RWPE1 (cell line): ENCODE measurements at regions not wholly inside any gene's neighbourhood (a gene's known extent, or its start where the extent isn't known, plus 50 kb on each side); places are given as distances from the start of the nearest gene placed in this dataset.

Experiments
- CTCF ChIA-PET: fragments of 350-600 bp; sonication (Branson Sonifier 250); formaldehyde crosslinking; extraction: SDS; loops from one replicate; lab custom pipeline; 2021; lab: Yijun Ruan, JAX
- POLR2A ChIA-PET: fragments of 400-600 bp; formaldehyde crosslinking; extraction: SDS; loops from one replicate; lab custom pipeline; 2020; ENCODE audit warnings: antibody characterized with exemption; ENCODE audit not compliant: low non-redundant PET; lab: Yijun Ruan, JAX
- DNase-seq: peaks from one replicate; pipeline ENCODE4 v3.0.0; 2012; ENCODE audit warnings: low spot score
- H3K27ac ChIP-seq: fragments of 450-650 bp; 2 replicates; pipeline ENCODE4 v1.5.1; 2017
- CTCF ChIP-seq: fragments of 450-650 bp; conservative IDR thresholded peaks from 2 replicates; pipeline ENCODE4 v1.5.1; 2017; ENCODE audit warnings: low read depth, mild to moderate bottlenecking

- TF ChIP-seq CTCF, result no peak
- no peak overlapping the region for H3K27ac ChIP-seq
- CTCF ChIA-PET, result no interaction called here
- no peak for DNase-seq
- POLR2A ChIA-PET, result interaction anchor here (0.6 kb wide), 1 partner anchor 535 kb away, joined by 3 read pairs; no protein-coding TSS in a partner anchor
These were observed 134.3 kb downstream of the CRYBB2 start for GRCh38 chr22:25353516-25354445.

- POLR2A ChIA-PET, result interaction anchor here (0.6 kb wide), 1 partner anchor 535 kb away, joined by 3 read pairs; no protein-coding TSS in a partner anchor
- DNase-seq, result no peak
- CTCF ChIA-PET, result no interaction called here
- no peak overlapping the region for H3K27ac ChIP-seq
- no peak for TF ChIP-seq CTCF
These were observed 135.0 kb downstream of the CRYBB2 start for GRCh38 chr22:25354456-25354855.

GRCh38 chr22:25357132-25357455 is 137.7 kb downstream of the CRYBB2 start:
- H3K27ac ChIP-seq, result no peak overlapping the region
- ChIA-PET POLR2A (no interaction called here), CTCF (no interaction called here)
- no peak for TF ChIP-seq CTCF
- DNase-seq, result no peak

GRCh38 chr22:25357606-25358420 is 138.4 kb downstream of the CRYBB2 start:
- POLR2A ChIA-PET, result no interaction called here
- no peak overlapping the region for H3K27ac ChIP-seq
- no peak for TF ChIP-seq CTCF
- no peak for DNase-seq
- CTCF ChIA-PET, result no interaction called here

- H3K27ac ChIP-seq, result no peak overlapping the region
- DNase-seq, result no peak
- POLR2A ChIA-PET, result interaction anchor here (0.6 kb wide), 1 partner anchor 338 kb away, joined by 3 read pairs; no protein-coding TSS in a partner anchor
- TF ChIP-seq CTCF, result no peak
- CTCF ChIA-PET, result no interaction called here
These were observed 139.2 kb downstream of the CRYBB2 start for GRCh38 chr22:25358421-25359170.
